Tongue (tissue), 1 donor: ENCODE measurements at regions not wholly inside any gene's neighbourhood (a gene's known extent, or its start where the extent isn't known, plus 50 kb on each side); places are given as distances from the start of the nearest gene placed in this dataset.

Source experiments
- DNase-seq: peaks from one replicate; pipeline ENCODE4 v3.0.0-alpha.2; 2015

GRCh38 chr5:159385536-159385935 lies 55.2 kb upstream of the IL12B start:
- no peak for DNase-seq

- no peak for DNase-seq
Observed at GRCh38 chr5:159386028-159386711, 55.9 kb upstream of the IL12B start.

GRCh38 chr5:159392871-159393270 lies 62.6 kb upstream of the IL12B start:
- DNase-seq, result no peak

GRCh38 chr5:159393854-159394274 lies 63.6 kb upstream of the IL12B start:
- DNase-seq, result no peak

- no peak for DNase-seq
Observed at GRCh38 chr5:159395202-159395601, 64.9 kb upstream of the IL12B start.

- no peak for DNase-seq
Observed at GRCh38 chr5:159398936-159399335, 68.6 kb upstream of the IL12B start.

GRCh38 chr5:159400476-159400875 lies 70.2 kb upstream of the IL12B start:
- no peak for DNase-seq

- DNase-seq, result no peak
Observed at GRCh38 chr5:159402311-159402710, 72.0 kb upstream of the IL12B start.

GRCh38 chr5:159402856-159403255 lies 72.6 kb upstream of the IL12B start:
- no peak for DNase-seq

GRCh38 chr5:159403906-159404681 lies 73.8 kb upstream of the IL12B start:
- peak; percentile 22 for DNase-seq

GRCh38 chr5:159405611-159406031 lies 75.3 kb upstream of the IL12B start:
- DNase-seq, result no peak

GRCh38 chr5:159406571-159406970 lies 76.3 kb upstream of the IL12B start:
- DNase-seq, result no peak

GRCh38 chr5:159409801-159410200 lies 79.5 kb upstream of the IL12B start:
- DNase-seq, result no peak

- DNase-seq, result no peak
Observed at GRCh38 chr5:159410480-159410879, 80.2 kb upstream of the IL12B start.

GRCh38 chr5:159411115-159411514 lies 80.8 kb upstream of the IL12B start:
- no peak for DNase-seq

- no peak for DNase-seq
Observed at GRCh38 chr5:159412284-159413046, 82.2 kb upstream of the IL12B start.

- no peak for DNase-seq
Observed at GRCh38 chr5:159414021-159414420, 83.7 kb upstream of the IL12B start.

GRCh38 chr5:159415301-159415937 lies 85.1 kb upstream of the IL12B start:
- DNase-seq, result no peak

- DNase-seq, result no peak
Observed at GRCh38 chr5:159416438-159416837, 86.2 kb upstream of the IL12B start.

- no peak for DNase-seq
Observed at GRCh38 chr5:159417170-159417569, 86.9 kb upstream of the IL12B start.

- no peak for DNase-seq
Observed at GRCh38 chr5:159419576-159419975, 89.3 kb upstream of the IL12B start.

GRCh38 chr5:159420940-159421339 lies 90.7 kb upstream of the IL12B start:
- no peak for DNase-seq

GRCh38 chr5:159422361-159422760 lies 92.1 kb upstream of the IL12B start:
- DNase-seq, result no peak
